Neural crest cell (in vitro differentiated cells): ENCODE measurements at regions not wholly inside any gene's neighbourhood (a gene's known extent, or its start where the extent isn't known, plus 50 kb on each side); places are given as distances from the start of the nearest gene placed in this dataset.

Experiments
- DNase-seq: peaks from one replicate; pipeline ENCODE4 v3.0.0; 2021; ENCODE audit warnings: low read depth, mixed read lengths, low spot score
- H3K27ac Mint-ChIP-seq: one replicate; pipeline ENCODE4 v1.8.0; 2021; ENCODE audit warnings: mild to moderate bottlenecking, mixed read lengths; ENCODE audit not compliant: unreplicated experiment
- H3K27me3 Mint-ChIP-seq: 2 replicates; pipeline ENCODE4 v1.8.0; 2021; ENCODE audit warnings: low read depth, mild to moderate bottlenecking, mixed read lengths
- H3K36me3 Mint-ChIP-seq: 2 replicates; pipeline ENCODE4 v1.8.0; 2021; ENCODE audit warnings: low read depth, mild to moderate bottlenecking, mixed read lengths
- H3K4me1 Mint-ChIP-seq: 2 replicates; pipeline ENCODE4 v1.8.0; 2021; ENCODE audit warnings: mixed read lengths
- H3K4me3 Mint-ChIP-seq: one replicate; pipeline ENCODE4 v1.8.0; 2021; ENCODE audit warnings: mild to moderate bottlenecking, mixed read lengths
- H3K9me3 Mint-ChIP-seq: 2 replicates; pipeline ENCODE4 v1.8.0; 2021; ENCODE audit warnings: mixed read lengths
- CTCF ChIP-seq: fragments of 200-600 bp; sonication (generic); conservative IDR thresholded peaks from 2 replicates; pipeline ENCODE4 v1.5.0; 2021; ENCODE audit warnings: antibody characterized with exemption, mild to moderate bottlenecking

- DNase-seq, result no peak
- Mint-ChIP-seq H3K36me3 (no peaks in the 10 kb centered on the region), H3K9me3 (no peaks in the 10 kb centered on the region), H3K4me1 (peaks cover 29% of the 10 kb centered on the region), H3K27ac (no peak overlapping the region), H3K27me3 (peaks cover 6% of the 10 kb centered on the region), H3K4me3 (no peak overlapping the region)
- no peak for TF ChIP-seq CTCF
Observed at GRCh38 chr2:62303788-62304187, 107.9 kb downstream of the B3GNT2 start.

- peaks cover 6% of the 10 kb centered on the region for H3K27me3 Mint-ChIP-seq
- no peak overlapping the region for H3K4me3 Mint-ChIP-seq
- peaks cover 29% of the 10 kb centered on the region for H3K4me1 Mint-ChIP-seq
- H3K9me3 Mint-ChIP-seq, result no peaks in the 10 kb centered on the region
- H3K36me3 Mint-ChIP-seq, result no peaks in the 10 kb centered on the region
- no peak overlapping the region for H3K27ac Mint-ChIP-seq
- DNase-seq, result no peak
- TF ChIP-seq CTCF, result no peak
Observed at GRCh38 chr2:62302631-62303435, 106.9 kb downstream of the B3GNT2 start.

GRCh38 chr2:62300925-62301324, 105.0 kb downstream of the B3GNT2 start:
- no peaks in the 10 kb centered on the region for H3K9me3 Mint-ChIP-seq
- H3K27ac Mint-ChIP-seq, result no peak overlapping the region
- H3K36me3 Mint-ChIP-seq, result no peaks in the 10 kb centered on the region
- TF ChIP-seq CTCF, result no peak
- DNase-seq, result no peak
- H3K4me1 Mint-ChIP-seq, result peaks cover 14% of the 10 kb centered on the region
- peaks cover 6% of the 10 kb centered on the region for H3K27me3 Mint-ChIP-seq
- no peak overlapping the region for H3K4me3 Mint-ChIP-seq

GRCh38 chr2:62297624-62298010, 101.7 kb downstream of the B3GNT2 start:
- Mint-ChIP-seq H3K27me3 (peaks cover 2% of the 10 kb centered on the region), H3K4me3 (no peak overlapping the region), H3K9me3 (no peaks in the 10 kb centered on the region), H3K4me1 (no peaks in the 10 kb centered on the region), H3K36me3 (no peaks in the 10 kb centered on the region), H3K27ac (no peak overlapping the region)
- no peak for DNase-seq
- TF ChIP-seq CTCF, result no peak

GRCh38 chr2:62296832-62297623, 101.1 kb downstream of the B3GNT2 start:
- TF ChIP-seq CTCF, result no peak
- no peaks in the 10 kb centered on the region for H3K9me3 Mint-ChIP-seq
- H3K27ac Mint-ChIP-seq, result no peak overlapping the region
- no peaks in the 10 kb centered on the region for H3K4me1 Mint-ChIP-seq
- no peak overlapping the region for H3K4me3 Mint-ChIP-seq
- H3K27me3 Mint-ChIP-seq, result peaks cover 2% of the 10 kb centered on the region
- DNase-seq, result no peak
- H3K36me3 Mint-ChIP-seq, result no peaks in the 10 kb centered on the region
